Breast epithelium (tissue), 3 donors: ENCODE measurements at regions not wholly inside any gene's neighbourhood (a gene's known extent, or its start where the extent isn't known, plus 50 kb on each side); places are given as distances from the start of the nearest gene placed in this dataset.

Source experiments
- POLR2AphosphoS5 ChIP-seq, 3 donors: sonication (generic); formaldehyde crosslinking; IDR thresholded peaks; one replicate each; pipeline ENCODE4 v1.6.1; 2017; ENCODE audit warnings: antibody characterized with exemption in 3 of 3
- TF ChIP-seq, protein P1 (sequence below), 3 donors: fragments of 450-650 bp; IDR thresholded peaks; one replicate each; pipeline ENCODE4 v1.5.1; 2016 to 2017; ENCODE audit warnings: antibody characterized with exemption in 3 of 3, mild to moderate bottlenecking in 3 of 3, moderate library complexity in 3 of 3

DNA sequence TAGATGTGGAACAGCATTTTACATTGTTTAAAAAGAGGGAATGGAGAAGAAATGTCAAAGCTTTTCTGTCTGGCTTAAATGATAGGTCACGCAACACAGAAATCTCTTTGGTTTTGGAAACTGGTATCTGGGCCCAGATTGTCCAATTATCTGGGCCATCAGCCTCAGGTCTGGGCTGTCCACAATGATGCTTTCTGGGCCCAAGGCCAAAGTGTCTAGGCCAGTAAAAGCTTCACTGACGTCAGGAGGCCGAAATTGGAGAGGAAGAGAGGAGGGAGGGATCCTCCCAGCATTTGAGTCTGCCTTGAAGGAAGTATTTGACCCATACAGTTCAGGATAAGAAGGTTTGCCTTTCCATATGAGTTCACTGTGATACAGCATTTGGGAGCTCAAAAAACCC is 60.7 kb upstream of the ALDH1A3 start:
- TF ChIP-seq, protein P1, sequence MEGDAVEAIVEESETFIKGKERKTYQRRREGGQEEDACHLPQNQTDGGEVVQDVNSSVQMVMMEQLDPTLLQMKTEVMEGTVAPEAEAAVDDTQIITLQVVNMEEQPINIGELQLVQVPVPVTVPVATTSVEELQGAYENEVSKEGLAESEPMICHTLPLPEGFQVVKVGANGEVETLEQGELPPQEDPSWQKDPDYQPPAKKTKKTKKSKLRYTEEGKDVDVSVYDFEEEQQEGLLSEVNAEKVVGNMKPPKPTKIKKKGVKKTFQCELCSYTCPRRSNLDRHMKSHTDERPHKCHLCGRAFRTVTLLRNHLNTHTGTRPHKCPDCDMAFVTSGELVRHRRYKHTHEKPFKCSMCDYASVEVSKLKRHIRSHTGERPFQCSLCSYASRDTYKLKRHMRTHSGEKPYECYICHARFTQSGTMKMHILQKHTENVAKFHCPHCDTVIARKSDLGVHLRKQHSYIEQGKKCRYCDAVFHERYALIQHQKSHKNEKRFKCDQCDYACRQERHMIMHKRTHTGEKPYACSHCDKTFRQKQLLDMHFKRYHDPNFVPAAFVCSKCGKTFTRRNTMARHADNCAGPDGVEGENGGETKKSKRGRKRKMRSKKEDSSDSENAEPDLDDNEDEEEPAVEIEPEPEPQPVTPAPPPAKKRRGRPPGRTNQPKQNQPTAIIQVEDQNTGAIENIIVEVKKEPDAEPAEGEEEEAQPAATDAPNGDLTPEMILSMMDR (IDR thresholded peaks at IDR 0.05), result no peak
- no peak for TF ChIP-seq POLR2AphosphoS5 (IDR thresholded peaks at IDR 0.05)
